ENCODE measurements at regions not wholly inside any gene's neighbourhood (a gene's known extent, or its start where the extent isn't known, plus 50 kb on each side); places are given as distances from the start of the nearest gene placed in this dataset.

DNA sequence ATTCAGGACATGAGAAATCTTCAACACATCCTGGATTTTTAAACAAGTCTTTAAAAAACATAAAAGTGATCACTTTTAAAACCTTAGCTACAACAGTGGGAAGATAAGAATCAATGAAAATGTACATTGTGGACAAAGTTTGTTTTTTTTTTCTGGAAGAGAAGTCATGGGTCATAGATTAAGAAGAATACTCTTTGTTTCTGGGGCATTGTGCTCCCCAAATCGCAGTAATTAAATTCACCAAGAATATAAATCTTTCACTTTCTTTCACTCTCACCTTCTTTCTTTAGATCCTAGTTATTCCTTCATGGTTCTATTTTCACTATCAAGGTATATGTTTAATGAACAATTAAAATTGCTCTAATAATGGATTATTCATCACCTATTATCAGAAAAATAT lies 132.6 kb upstream of the PGR start:
- FAIRE-seq (no peak), DNase-seq (ENCODE audit: low read depth, low spot score) (no peak)
- no peaks in the 10 kb centered on the region for H3K27me3 ChIP-seq (ENCODE audit: control insufficient read depth, extremely low read depth, insufficient read depth, low read length)
- no peaks in the 10 kb centered on the region for H3K36me3 ChIP-seq (ENCODE audit: control insufficient read depth in 2 of 2, extremely low read depth in 1 of 2, insufficient read depth in 2 of 2, low read length in 2 of 2)
- no peaks in the 10 kb centered on the region for H3K79me2 ChIP-seq (ENCODE audit: control insufficient read depth, insufficient read depth, low read length)
- no peak overlapping the region for H3K9ac ChIP-seq (ENCODE audit: control insufficient read depth, extremely low read depth, insufficient read depth, low read length)
- no peaks in the 10 kb centered on the region for H3K9me1 ChIP-seq (ENCODE audit: control insufficient read depth, extremely low read depth, insufficient read depth, low read length)
- no peak overlapping the region for H3K4me2 ChIP-seq (ENCODE audit: control insufficient read depth, extremely low read depth, insufficient read depth, low read depth, low read length)
- H4K20me1 ChIP-seq (ENCODE audit: control insufficient read depth, extremely low read depth, insufficient read depth, low read length), result no peaks in the 10 kb centered on the region
- dilution Hi-C loops (cut with MboI; ENCODE audit: extremely low pct_ligation_motif_present, low sequenced_read_pairs), result no loop called here
- H2AFZ ChIP-seq (ENCODE audit: control insufficient read depth, low read length), result no peak overlapping the region
- H3K4me3 ChIP-seq (ENCODE audit: control insufficient read depth in 2 of 3, extremely low read depth in 1 of 3, insufficient read depth in 2 of 3, low read depth in 1 of 3, low read length in 3 of 3), result no peak overlapping the region
- H3K9me3 ChIP-seq (ENCODE audit: control insufficient read depth, low read depth, low read length), result no peaks in the 10 kb centered on the region
- H3K27ac ChIP-seq (ENCODE audit: control insufficient read depth, insufficient read depth, low read length), result no peak overlapping the region
- H3K4me1 ChIP-seq (ENCODE audit: control insufficient read depth, extremely low read depth, insufficient read depth, low read length), result no peaks in the 10 kb centered on the region
- TF ChIP-seq, protein P1, sequence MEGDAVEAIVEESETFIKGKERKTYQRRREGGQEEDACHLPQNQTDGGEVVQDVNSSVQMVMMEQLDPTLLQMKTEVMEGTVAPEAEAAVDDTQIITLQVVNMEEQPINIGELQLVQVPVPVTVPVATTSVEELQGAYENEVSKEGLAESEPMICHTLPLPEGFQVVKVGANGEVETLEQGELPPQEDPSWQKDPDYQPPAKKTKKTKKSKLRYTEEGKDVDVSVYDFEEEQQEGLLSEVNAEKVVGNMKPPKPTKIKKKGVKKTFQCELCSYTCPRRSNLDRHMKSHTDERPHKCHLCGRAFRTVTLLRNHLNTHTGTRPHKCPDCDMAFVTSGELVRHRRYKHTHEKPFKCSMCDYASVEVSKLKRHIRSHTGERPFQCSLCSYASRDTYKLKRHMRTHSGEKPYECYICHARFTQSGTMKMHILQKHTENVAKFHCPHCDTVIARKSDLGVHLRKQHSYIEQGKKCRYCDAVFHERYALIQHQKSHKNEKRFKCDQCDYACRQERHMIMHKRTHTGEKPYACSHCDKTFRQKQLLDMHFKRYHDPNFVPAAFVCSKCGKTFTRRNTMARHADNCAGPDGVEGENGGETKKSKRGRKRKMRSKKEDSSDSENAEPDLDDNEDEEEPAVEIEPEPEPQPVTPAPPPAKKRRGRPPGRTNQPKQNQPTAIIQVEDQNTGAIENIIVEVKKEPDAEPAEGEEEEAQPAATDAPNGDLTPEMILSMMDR (optimal IDR thresholded peaks at IDR 0.05 in 1 of 3, IDR thresholded peaks at IDR 0.05 in 1 of 3, conservative IDR thresholded peaks at IDR 0.05 in 1 of 3; ENCODE audit: extremely low read depth in 1 of 3, insufficient read depth in 2 of 3, low read length in 3 of 3), result no peak
- TF ChIP-seq EZH2 (IDR thresholded peaks at IDR 0.05; ENCODE audit: low read length), result no peak

DNA sequence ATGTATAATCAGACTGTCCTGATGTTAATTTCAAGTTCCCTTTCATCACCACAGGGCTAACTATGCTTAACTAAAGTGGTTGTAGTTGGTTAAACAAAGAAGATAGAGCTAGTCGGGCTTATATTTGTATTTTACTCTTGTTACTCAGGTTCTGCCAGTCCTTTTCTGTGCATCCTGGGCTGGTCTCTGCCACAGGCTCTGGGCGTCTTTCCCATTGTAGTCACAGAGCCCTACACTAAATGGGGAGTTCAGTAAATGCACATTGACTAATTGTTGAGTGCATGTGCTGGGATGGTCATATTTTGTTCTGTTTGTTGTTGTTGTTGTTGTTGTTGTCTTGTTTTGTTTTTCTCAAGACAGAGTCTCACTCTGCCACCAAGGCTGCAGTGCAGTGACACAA lies 125.4 kb upstream of the PGR start:
- Histone ChIP-seq H2AFZ (ENCODE audit: control insufficient read depth, low read length) (no peak overlapping the region), H3K4me1 (ENCODE audit: control insufficient read depth, extremely low read depth, insufficient read depth, low read length) (no peaks in the 10 kb centered on the region), H3K27me3 (ENCODE audit: control insufficient read depth, extremely low read depth, insufficient read depth, low read length) (no peaks in the 10 kb centered on the region), H3K9me3 (ENCODE audit: control insufficient read depth, low read depth, low read length) (no peaks in the 10 kb centered on the region), H4K20me1 (ENCODE audit: control insufficient read depth, extremely low read depth, insufficient read depth, low read length) (no peaks in the 10 kb centered on the region), H3K9me1 (ENCODE audit: control insufficient read depth, extremely low read depth, insufficient read depth, low read length) (no peaks in the 10 kb centered on the region), H3K4me2 (ENCODE audit: control insufficient read depth, extremely low read depth, insufficient read depth, low read depth, low read length) (no peak overlapping the region), H3K4me3 (ENCODE audit: control insufficient read depth in 2 of 3, extremely low read depth in 1 of 3, insufficient read depth in 2 of 3, low read depth in 1 of 3, low read length in 3 of 3) (no peak overlapping the region), H3K36me3 (ENCODE audit: control insufficient read depth in 2 of 2, extremely low read depth in 1 of 2, insufficient read depth in 2 of 2, low read length in 2 of 2) (no peaks in the 10 kb centered on the region), H3K79me2 (ENCODE audit: control insufficient read depth, insufficient read depth, low read length) (no peaks in the 10 kb centered on the region), H3K27ac (ENCODE audit: control insufficient read depth, insufficient read depth, low read length) (no peak overlapping the region), H3K9ac (ENCODE audit: control insufficient read depth, extremely low read depth, insufficient read depth, low read length) (no peak overlapping the region)
- DNase-seq (ENCODE audit: low read depth, low spot score) (no peak), FAIRE-seq (no peak)
- dilution Hi-C loops (cut with MboI; ENCODE audit: extremely low pct_ligation_motif_present, low sequenced_read_pairs), result no loop called here
- TF ChIP-seq, protein P1 (optimal IDR thresholded peaks at IDR 0.05 in 1 of 3, IDR thresholded peaks at IDR 0.05 in 1 of 3, conservative IDR thresholded peaks at IDR 0.05 in 1 of 3; ENCODE audit: extremely low read depth in 1 of 3, insufficient read depth in 2 of 3, low read length in 3 of 3), result no peak
- TF ChIP-seq EZH2 (IDR thresholded peaks at IDR 0.05; ENCODE audit: low read length), result no peak
